Astrocyte of the cerebellum (primary cell): ENCODE measurements at regions not wholly inside any gene's neighbourhood (a gene's known extent, or its start where the extent isn't known, plus 50 kb on each side); places are given as distances from the start of the nearest gene placed in this dataset.

Source experiments
- DNase-seq: peaks from one replicate; pipeline ENCODE4 v3.0.0-alpha.2; 2011; ENCODE audit warnings: low read depth
- H3K4me3 ChIP-seq: 2 replicates; pipeline ENCODE4 v1.5.1; 2011; ENCODE audit warnings: mild to moderate bottlenecking, low read depth, low read length, moderate library complexity
- in situ Hi-C: cut with HindIII; loops from 2 replicates; pipeline ENCODE4 v1.10.0; 2017; ENCODE audit warnings: low sequenced_read_pairs
- TF ChIP-seq, protein P1 (sequence below): IDR thresholded peaks from 2 replicates; pipeline ENCODE4 v1.5.1; 2012; ENCODE audit warnings: low read length, low read depth, moderate library complexity, mild to moderate bottlenecking; ENCODE audit errors: missing control alignments

DNA sequence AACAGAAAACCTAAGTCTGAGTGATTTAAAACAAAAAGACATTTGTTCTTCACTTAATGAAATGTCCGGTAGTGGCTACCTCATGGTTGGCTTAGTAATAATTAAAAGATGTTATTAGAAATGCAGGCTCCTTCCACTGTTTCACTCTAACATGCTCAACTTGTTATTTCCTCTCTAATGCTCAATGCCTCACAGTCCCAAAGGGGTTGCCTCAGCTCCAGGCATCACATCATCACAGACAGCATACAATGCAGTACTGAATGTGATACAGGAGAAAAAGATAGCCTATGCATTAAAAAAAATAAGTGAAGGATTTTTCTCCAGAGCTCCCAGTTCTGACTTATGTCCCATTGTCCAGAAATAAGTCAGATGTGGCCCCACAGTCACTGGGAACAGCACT is 1077.0 kb upstream of the TMEM132C start:
- TF ChIP-seq, protein P1, sequence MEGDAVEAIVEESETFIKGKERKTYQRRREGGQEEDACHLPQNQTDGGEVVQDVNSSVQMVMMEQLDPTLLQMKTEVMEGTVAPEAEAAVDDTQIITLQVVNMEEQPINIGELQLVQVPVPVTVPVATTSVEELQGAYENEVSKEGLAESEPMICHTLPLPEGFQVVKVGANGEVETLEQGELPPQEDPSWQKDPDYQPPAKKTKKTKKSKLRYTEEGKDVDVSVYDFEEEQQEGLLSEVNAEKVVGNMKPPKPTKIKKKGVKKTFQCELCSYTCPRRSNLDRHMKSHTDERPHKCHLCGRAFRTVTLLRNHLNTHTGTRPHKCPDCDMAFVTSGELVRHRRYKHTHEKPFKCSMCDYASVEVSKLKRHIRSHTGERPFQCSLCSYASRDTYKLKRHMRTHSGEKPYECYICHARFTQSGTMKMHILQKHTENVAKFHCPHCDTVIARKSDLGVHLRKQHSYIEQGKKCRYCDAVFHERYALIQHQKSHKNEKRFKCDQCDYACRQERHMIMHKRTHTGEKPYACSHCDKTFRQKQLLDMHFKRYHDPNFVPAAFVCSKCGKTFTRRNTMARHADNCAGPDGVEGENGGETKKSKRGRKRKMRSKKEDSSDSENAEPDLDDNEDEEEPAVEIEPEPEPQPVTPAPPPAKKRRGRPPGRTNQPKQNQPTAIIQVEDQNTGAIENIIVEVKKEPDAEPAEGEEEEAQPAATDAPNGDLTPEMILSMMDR = no peak
- no peak overlapping the region for H3K4me3 ChIP-seq
- in situ Hi-C loops = no loop called here
- no peak for DNase-seq

DNA sequence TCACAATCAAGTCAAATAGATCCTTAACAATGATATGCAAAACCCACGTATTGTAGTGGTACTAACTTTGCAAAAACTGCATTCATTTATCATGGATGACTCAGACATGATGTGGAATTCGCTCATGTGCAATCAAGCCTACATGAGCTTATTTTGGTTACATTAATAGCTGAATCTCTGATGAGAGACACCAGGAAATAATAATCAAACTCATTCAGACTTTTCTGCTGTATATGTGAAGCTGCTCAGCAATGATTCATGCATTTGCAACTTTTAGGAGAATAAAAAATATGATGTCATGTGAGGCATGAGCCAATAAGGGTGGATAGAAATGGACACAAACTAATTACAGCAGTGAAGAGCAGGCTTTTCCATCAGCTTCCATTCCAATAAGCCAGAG is 1075.8 kb upstream of the TMEM132C start:
- peak; percentile 15 for DNase-seq
- TF ChIP-seq, protein P1 = no peak
- no peak overlapping the region for H3K4me3 ChIP-seq
- in situ Hi-C loops = no loop called here

DNA sequence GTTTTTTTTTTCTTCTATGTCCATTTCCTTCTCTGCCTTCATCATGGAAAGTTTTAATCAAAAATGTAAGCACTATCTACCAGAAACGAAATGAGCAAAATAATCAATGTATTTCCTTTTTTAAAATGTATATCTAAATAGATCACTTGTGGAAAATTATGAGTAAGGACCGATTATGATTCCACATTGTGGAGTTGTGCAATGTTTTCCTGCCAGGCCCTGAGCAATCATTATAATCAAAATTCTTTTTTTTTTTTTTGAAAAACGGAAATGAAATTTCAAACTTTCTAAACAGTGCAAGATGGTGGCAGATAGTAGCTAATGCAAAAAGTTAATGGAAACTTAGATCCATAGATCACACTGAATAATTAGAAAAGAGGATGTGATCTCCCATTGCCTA is 1074.6 kb upstream of the TMEM132C start:
- TF ChIP-seq, protein P1 = no peak
- no peak for DNase-seq
- no peak overlapping the region for H3K4me3 ChIP-seq
- in situ Hi-C loops = no loop called here

DNA sequence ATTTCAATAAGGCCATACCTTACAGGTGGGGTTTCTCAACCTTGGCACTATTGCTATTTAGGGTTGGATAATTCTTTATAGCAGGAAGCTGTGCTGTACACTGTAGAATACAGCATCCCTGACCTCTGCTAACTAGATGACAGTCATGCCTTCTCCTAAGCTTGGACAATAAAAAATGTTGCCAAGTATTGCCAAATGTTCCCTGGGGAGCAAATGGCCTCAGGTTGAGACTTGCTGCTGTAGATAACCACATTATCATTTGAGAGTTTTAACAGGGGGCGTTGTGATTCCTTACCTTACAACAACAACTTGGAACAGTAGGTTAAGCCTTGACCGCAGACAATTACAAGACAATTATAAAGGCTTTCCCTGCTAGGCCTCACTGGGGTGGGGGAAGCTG is 1073.6 kb upstream of the TMEM132C start:
- H3K4me3 ChIP-seq = no peak overlapping the region
- TF ChIP-seq, protein P1 = no peak
- no peak for DNase-seq
- in situ Hi-C loops = no loop called here

DNA sequence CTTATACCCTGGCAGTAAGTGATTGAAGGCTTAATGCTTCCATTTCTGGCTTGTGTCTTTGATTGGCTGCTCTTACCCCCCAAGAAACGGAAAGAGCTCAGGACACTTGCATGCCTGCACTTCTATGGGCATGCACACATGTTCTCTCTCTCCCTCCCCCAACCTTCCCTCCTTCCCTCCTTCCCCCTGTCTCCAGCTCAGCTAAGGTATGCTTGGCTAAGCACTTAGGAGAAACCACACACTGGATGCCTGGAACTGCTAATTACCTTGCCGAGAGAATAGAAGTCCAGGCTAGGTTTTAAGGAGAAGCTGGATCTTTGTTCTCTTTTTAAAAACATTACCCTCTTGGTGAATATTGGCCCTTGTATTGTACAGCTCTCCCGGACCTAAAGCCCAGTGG is 1072.8 kb upstream of the TMEM132C start:
- in situ Hi-C loops = no loop called here
- H3K4me3 ChIP-seq = no peak overlapping the region
- TF ChIP-seq, protein P1 = no peak

DNA sequence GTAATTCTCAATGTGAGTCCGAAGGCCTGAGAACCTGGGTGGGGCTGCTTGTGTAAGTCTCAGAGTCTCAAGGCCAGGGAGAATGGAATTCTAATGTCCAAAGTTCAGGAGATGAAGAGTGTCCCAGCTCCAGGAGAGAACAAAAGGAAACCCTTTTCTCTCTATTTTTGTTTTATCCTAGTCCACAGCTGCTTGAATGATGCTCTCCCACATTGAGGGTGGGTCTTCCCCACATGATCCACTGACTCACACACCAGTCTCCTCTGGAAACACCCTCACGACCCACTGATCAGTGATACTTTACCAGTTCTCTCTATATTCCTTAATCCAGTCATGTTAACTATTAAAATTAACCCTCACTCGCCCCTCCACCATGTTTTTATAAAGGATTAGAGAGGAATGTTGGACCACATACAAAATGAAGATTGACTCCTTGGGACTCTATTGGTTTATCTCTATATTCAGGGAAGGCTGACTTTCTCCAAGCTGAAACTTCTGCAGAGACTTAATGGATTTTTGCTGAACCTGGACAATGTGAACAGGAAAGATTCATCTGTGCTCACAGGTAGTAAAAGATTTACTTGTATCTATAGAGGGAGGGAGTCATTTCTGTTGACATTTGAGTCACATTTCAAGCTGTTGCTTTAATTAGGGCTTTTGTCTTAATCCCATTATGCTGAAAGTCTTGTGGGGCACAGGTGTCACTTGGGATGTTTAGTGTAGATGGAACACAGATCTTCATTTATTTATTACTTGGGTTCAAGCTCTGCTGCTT is 1061.0 kb upstream of the TMEM132C start:
- in situ Hi-C loops = no loop called here
- DNase-seq = no peak
- no peak overlapping the region for H3K4me3 ChIP-seq
- TF ChIP-seq, protein P1 = no peak

More for the DNA sequence above, 1072.8 kb upstream of the TMEM132C start:
- DNase-seq = no peak
